T-helper 2 cell treated with Interferon-gamma antibody and Interleukin-4, amounts not matched to agents 100 ng/mL and 5 ng/mL, for 36 hours (primary cell): ENCODE measurements at regions not wholly inside any gene's neighbourhood (a gene's known extent, or its start where the extent isn't known, plus 50 kb on each side); places are given as distances from the start of the nearest gene placed in this dataset.

Source experiments
- intact Hi-C: fragments of 100-400 bp; cut with micrococcal nuclease; formaldehyde crosslinking; loops from one replicate; pipeline ENCODE4 v1.15.1; 2023

- intact Hi-C loops: no loop called here
Observed at GRCh38 chr2:223383315-223383714, 218.8 kb downstream of the SCG2 start.

GRCh38 chr2:223386189-223386588, 216.0 kb downstream of the SCG2 start:
- intact Hi-C loops: no loop called here

GRCh38 chr2:223386984-223387383, 215.2 kb downstream of the SCG2 start:
- intact Hi-C loops: no loop called here

- intact Hi-C loops: no loop called here
Observed at GRCh38 chr2:223389624-223390023, 212.5 kb downstream of the SCG2 start.

- intact Hi-C loops: no loop called here
Observed at GRCh38 chr2:223396993-223397392, 205.2 kb downstream of the SCG2 start.

- intact Hi-C loops: no loop called here
Observed at GRCh38 chr2:223399357-223399957, 202.7 kb downstream of the SCG2 start.

GRCh38 chr2:223404616-223405015, 197.5 kb downstream of the SCG2 start:
- intact Hi-C loops: no loop called here

- intact Hi-C loops: no loop called here
Observed at GRCh38 chr2:223414646-223415045, 187.5 kb downstream of the SCG2 start.

- intact Hi-C loops: no loop called here
Observed at GRCh38 chr2:223415071-223415470, 187.1 kb downstream of the SCG2 start.

- intact Hi-C loops: no loop called here
Observed at GRCh38 chr2:223416815-223417610, 185.1 kb downstream of the SCG2 start.

GRCh38 chr2:223418131-223418530, 184.0 kb downstream of the SCG2 start:
- intact Hi-C loops: no loop called here

GRCh38 chr2:223418604-223419199, 183.5 kb downstream of the SCG2 start:
- intact Hi-C loops: no loop called here

- intact Hi-C loops: no loop called here
Observed at GRCh38 chr2:223420048-223420447, 182.1 kb downstream of the SCG2 start.

GRCh38 chr2:223431479-223431878, 170.7 kb downstream of the SCG2 start:
- intact Hi-C loops: no loop called here

GRCh38 chr2:223433461-223433860, 168.7 kb downstream of the SCG2 start:
- intact Hi-C loops: no loop called here

- intact Hi-C loops: no loop called here
Observed at GRCh38 chr2:223437788-223438187, 164.4 kb downstream of the SCG2 start.

GRCh38 chr2:223439184-223439583, 163.0 kb downstream of the SCG2 start:
- intact Hi-C loops: no loop called here

GRCh38 chr2:223439786-223440185, 162.4 kb downstream of the SCG2 start:
- intact Hi-C loops: no loop called here

- intact Hi-C loops: no loop called here
Observed at GRCh38 chr2:223442847-223443246, 159.3 kb downstream of the SCG2 start.

- intact Hi-C loops: no loop called here
Observed at GRCh38 chr2:223450246-223450645, 151.9 kb downstream of the SCG2 start.

- intact Hi-C loops: loop anchor here (5.0 kb wide), 1 partner anchor 145 kb away; the partner anchor contains the start of gene SCG2
Observed at GRCh38 chr2:223457301-223457700, 144.9 kb downstream of the SCG2 start.

- intact Hi-C loops: loop anchor here (5.0 kb wide), 1 partner anchor 143 kb away; the partner anchor contains the start of gene SCG2
Observed at GRCh38 chr2:223459328-223459939, 142.7 kb downstream of the SCG2 start.
